ENCODE measurements at regions not wholly inside any gene's neighbourhood (a gene's known extent, or its start where the extent isn't known, plus 50 kb on each side); places are given as distances from the start of the nearest gene placed in this dataset.

DNA sequence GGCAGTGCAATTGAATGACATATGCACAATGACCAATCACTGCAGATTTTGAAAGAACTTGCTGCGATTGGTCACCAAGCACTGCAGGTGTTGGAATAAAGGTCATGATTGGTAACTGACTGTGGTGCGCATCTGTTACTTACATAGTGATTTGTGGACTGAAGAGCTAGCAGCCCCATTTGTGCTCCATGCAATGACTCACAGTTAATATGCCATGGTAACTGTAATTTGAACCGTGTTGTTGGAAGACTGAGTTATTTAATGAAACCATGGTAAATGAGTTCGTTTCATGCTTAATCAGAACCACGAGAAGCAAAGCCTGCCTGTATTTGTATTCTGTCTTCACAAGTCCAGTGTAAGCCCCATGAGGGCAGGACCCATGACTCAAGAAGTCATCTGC is 220.5 kb downstream of the TJP1 start:
- DNase-seq (ENCODE audit: low spot score), result no peak

GRCh38 chr15:29600262-29600661 is 222.0 kb downstream of the TJP1 start:
- DNase-seq (ENCODE audit: low spot score), result no peak

GRCh38 chr15:29596266-29596665 is 226.0 kb downstream of the TJP1 start:
- DNase-seq (ENCODE audit: low spot score), result peak; percentile 36

DNA sequence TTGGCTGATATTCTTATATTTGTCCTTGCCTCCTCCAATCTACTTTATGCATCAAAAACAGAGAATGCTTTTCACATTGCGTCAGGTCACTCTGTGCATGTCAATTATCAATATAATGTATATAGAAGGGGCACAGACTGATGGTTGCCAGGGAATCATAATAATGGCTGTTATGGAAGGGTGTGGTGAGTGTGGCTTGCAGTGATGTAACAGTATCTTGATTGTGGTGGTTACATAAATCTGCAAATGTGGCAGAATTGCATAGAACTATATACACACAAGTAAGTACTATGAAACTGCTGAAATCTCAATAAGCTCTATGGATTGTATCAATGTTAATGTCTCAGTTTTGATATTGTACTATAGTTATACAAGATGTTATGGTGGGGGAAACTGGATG is 228.6 kb downstream of the TJP1 start:
- DNase-seq (ENCODE audit: low spot score), result no peak

DNA sequence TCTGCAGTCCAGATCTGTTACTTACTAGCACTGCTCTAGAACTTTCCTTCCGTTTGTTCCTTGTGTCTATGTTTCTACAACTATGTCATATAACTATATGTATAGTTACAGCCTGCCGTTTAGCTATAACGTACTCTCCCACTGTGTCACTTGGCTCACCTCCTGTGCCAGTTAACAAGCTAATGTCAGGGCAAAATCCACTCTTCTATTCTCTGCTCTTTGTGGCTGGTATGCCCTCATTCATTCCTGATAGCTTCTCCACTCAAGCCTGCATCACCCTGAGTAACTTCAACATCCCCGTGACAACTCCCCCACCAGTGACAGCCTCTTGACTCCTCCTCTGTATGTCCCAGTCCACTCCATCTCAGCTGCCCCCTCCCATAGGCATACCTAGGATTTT is 229.2 kb downstream of the TJP1 start:
- DNase-seq (ENCODE audit: low spot score), result no peak

DNA sequence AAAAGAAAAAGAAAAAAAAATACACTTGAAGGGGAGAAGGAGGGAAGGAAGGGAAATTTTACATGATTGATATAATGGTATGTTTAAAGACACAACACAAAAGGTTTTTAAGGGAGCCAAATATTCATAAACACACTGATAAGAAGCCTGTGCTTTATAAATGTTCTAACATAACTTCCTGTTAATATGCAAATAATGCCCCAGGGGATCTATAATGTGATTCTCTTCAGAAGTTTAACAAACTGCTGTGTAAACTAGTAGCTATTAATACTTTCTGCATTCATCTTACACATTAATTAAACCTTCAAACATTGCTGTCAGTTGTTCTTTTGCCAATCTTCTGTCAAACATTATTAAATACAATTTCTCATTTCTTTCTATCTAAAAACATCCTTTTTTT is 231.6 kb downstream of the TJP1 start:
- no peak for DNase-seq (ENCODE audit: low spot score)

DNA sequence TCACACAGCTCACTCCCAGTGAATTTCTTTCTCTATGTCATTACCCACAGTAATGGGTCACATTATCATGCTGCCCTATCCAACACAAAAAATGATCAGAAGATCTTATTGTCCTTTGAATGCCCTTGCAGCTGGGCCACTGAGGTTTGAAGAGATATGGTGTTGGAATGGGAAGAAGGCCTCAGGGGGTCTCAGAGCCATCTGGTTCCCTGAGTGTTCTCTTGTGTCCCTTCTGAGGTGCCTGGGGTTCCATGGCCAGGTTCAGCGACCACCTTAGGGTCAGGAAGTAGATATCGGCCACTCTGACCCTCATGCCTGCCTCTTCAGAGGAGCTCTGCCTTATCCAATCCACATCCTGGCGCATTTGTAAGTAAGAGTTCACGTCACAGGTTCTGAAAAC is 232.3 kb downstream of the TJP1 start:
- no peak for DNase-seq (ENCODE audit: low spot score)

DNA sequence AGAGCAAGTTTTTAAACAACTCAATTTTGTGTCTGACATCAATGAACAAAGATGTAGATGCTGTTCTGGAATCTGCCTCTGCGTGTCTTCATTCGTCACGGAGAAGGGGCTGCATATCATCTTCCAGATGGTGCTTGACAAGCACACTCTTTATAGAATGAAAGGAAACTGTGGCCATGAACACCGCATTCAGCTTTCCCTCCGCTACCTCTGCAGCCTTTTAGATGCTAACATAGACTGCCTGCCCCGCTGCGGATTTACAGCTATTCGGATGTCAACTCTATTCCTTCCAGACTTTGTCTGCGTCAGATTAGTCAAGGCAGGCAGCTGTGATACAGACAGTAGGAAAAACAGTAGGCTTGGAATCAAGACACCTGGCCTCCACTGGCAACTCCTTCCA is 232.9 kb downstream of the TJP1 start:
- no peak for DNase-seq (ENCODE audit: low spot score)

GRCh38 chr15:29573197-29573838 is 248.9 kb downstream of the TJP1 start:
- DNase-seq (ENCODE audit: low spot score), result no peak

GRCh38 chr15:29571792-29572431 is 250.4 kb downstream of the TJP1 start:
- peak; percentile 25 for DNase-seq (ENCODE audit: low spot score)

- DNase-seq (ENCODE audit: low spot score), result peak; percentile 59
These were observed 251.1 kb downstream of the TJP1 start for GRCh38 chr15:29570948-29571791.

GRCh38 chr15:29570121-29570947 is 251.9 kb downstream of the TJP1 start:
- peak; percentile 38 for DNase-seq (ENCODE audit: low spot score)

DNA sequence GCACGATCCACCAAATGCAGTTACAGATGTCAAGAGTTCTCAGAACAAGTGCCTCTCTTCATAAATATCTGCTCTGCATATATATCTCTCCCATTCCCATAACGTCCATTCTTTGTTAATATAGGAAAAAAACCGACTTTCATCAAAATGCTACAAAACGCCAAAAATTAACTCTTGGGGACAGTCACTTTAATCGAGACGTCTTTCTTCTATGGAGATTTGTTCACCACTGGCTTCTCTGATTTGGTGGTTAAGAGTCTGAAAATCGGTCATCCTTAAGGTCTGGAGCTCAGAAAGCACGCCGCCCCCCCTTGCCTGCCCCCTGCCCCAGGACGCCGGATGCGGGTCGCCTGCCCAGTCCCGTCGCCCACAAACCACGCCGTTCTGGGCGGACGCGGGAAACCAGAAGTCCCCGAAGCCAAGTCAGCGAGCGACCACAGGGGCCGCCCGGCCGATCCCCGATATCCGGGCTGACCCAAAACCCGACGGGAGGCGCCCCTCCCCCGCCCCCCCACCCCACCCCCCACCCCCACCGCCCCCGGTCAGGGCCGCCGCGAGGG is 252.7 kb downstream of the TJP1 start:
- DNase-seq (ENCODE audit: low spot score), result peak; percentile 15

DNA sequence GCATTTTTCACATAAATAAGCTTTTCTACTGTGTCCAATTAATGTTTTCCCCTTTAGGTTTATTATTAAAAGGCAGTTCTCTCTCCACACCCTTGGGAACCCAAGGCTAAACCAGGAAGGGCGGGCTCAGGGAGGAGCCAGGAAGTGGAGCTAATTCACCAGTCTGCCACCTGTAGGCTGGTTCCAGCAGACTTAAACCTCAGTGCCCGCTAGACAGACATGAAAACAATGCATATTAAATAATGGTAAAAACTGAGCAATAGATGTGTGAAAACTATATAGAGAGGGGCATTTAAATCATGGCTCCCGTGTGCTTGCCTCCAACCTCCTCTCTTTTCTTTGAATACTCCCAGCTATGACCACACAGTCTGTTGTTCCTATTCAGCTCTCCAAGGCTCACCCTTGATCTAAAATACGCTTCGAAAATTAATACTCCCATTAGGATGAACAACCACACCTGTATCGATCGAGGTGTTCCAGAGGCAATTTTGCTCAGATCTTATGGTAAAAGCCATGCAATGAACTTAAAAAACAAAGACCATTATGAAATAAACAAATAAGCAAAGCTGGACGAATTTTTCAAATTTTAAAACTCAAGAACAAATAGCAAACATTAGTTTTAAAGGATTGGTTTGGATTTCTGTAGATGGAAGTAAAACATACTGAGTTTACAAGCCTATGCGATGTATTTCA is 253.3 kb downstream of the TJP1 start:
- peak; percentile 83 for DNase-seq (ENCODE audit: low spot score)

DNA sequence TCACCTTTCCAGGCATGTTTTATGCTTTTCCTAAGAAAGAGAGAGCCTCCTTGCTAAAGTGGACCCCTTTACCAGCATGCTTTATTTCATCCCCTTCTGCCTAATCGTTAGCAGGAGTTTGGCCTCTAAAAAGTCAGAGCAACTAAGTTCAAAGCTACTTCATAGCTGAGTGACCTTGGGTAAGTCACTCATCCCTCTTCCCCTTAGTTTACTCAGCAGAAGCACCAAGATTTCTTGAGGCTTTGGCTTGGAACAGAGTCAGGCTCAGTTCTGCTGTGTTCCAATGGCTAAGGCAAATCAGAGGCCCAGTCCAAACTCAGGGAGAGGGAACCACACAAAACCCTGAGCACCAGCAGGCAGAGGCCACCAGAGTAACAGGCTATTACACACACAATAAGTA is 254.9 kb downstream of the TJP1 start:
- DNase-seq (ENCODE audit: low spot score), result peak; percentile 57

DNA sequence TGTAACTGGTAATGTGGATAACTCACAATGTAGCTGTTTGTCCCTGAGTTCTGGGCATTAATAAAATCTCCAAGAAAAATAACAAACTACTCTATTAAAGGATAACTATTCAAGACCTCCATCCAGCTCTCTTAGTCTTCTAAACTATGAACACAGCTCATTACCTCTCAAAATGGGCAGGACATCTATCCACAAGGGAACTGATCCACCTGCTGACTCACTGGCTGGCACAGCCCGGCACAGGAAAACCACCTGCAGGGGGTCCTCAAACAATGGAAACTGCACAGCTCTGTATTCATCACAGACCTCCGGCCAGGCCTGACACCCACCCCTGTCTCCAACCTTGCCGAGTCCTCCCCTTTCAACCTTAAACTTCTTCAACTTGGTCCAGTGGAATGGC is 255.4 kb downstream of the TJP1 start:
- DNase-seq (ENCODE audit: low spot score), result peak; percentile 84

DNA sequence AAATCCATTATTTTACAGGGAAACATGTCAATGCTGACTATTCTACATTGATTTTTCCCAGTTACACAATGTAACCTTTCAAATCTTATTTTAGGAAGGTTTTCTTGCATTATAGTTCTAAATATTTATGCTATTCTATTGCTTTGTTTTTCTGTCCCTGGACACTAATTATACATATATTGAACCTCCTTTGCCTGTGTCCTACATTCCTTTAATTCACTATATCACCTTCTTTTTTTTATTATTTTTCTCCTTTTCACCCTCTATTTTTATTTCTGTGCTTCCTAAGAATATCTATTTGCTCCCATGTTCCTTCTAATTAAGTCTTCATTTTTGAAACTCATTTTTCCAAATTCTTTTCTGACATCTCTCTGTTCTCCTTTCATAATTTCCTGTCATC is 259.2 kb downstream of the TJP1 start:
- DNase-seq (ENCODE audit: low spot score), result no peak

GRCh38 chr15:29560896-29561295 is 261.4 kb downstream of the TJP1 start:
- DNase-seq (ENCODE audit: low spot score), result no peak

GRCh38 chr15:29558261-29558660 is 264.0 kb downstream of the TJP1 start:
- no peak for DNase-seq (ENCODE audit: low spot score)

DNA sequence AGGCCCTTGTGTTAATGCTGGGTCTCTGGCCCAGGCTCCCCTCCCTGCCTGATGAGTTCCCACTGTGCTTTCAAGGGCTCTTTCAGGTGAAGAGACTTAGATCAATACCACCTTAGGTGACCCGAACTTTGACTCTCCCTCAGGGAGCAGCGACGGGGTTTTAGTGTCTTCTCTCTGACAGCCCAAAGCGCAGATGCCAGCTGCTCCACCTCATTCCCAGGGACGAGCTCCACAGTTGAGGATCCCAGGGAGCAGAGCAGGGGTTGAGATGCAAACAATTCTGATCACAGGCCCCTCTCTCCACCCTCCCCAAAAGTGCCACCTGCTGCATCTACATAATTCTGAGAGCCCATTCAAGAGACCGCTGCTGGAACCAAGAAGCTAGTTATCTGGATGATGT is 265.1 kb downstream of the TJP1 start:
- DNase-seq (ENCODE audit: low spot score), result no peak

- DNase-seq (ENCODE audit: low spot score), result no peak
These were observed 265.9 kb downstream of the TJP1 start for GRCh38 chr15:29556380-29556779.

Measured in kidney tubule cell (primary cell).